GM21381 (cell line): ENCODE measurements at regions not wholly inside any gene's neighbourhood (a gene's known extent, or its start where the extent isn't known, plus 50 kb on each side); places are given as distances from the start of the nearest gene placed in this dataset.

Experiments used
- ATAC-seq: cut with Tn5 transposase; IDR thresholded peaks from one replicate; pipeline ENCODE4 v1.9.1; 2021; ENCODE audit warnings: mild to moderate bottlenecking, moderate library complexity; ENCODE audit not compliant: unreplicated experiment

DNA sequence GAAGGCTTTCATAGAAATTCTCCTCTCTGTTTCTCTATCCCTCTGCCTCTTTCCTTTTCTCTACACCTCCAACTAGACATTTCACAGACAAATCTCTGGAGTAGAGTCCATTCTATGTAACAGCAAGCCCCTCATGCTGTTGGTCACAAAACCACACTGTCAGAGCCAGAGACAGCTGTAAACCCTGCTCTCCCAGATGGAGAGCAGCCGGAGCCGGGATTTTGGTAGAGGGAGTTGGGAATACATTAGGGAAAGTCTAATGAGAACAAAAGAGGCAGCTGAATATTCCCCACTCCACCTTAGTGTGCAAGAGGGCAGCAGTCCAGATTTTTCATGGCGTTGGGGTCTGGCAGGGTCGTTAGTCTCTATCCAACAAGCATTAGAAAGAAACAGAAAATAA, 68.3 kb upstream of the EDN1 start:
- no peak for ATAC-seq

DNA sequence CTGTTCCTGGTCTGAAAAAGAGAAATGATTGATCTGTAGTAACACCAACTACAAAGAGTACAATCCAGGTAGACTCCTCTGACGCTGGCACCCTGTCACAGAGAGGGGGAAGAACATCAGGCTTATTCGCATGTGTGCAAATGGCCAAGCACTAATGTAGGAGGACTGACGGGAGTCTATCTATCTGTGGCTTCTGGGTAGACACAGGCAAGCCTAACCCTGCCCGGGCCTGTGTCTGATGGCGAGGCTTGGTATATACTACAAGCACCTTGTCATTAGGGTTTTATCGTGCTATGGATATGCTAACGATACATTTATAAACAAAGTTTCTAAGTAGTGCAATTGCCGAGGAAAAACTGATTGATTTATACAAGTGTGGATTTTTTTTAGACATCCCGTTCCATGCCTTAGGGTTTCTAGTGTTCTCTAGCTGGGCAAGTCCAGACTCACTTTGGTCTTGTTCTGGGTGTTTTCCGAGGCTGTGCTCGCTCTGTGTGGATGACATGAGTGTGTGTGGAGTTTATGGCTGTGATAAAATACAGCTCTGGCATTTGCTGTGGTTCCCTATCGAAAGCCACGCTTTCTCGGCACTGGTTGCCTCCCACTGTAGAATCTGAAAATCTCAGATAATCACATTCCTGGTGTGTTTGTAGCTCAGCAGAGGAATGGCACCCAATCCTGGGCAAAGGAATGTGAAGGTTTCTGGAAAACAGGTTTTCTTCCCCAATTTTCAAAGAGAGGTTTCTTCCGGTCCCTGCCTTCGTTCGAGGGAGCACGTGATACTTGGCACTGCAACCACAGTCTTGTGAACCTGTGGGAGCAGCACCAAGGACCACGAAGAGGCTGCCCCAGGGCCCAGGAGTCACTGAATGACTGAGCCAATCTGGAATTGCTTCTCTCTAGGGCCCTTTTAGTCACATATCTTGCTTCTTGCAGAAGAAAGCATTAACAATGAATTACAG, 67.5 kb upstream of the EDN1 start:
- ATAC-seq: no peak

DNA sequence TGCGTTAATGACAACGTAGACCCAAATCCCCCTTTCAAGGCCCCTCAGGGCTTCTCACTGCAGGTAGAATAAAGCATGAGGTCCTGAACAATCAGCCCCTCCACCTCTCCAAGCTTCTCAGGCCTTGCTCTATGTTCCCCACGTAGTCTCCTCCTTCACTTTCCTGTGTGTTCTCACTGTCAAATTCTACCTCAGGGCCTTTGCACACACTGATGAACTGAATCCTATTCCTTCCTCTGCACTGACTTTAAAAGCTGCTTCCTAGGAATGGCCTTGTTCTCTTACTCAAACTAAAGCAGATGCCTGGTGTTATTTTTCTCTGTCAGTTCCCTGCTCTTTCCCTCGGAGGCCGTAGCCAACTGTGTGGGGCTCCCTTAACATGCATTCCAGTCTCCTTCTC, 66.8 kb upstream of the EDN1 start:
- no peak for ATAC-seq

DNA sequence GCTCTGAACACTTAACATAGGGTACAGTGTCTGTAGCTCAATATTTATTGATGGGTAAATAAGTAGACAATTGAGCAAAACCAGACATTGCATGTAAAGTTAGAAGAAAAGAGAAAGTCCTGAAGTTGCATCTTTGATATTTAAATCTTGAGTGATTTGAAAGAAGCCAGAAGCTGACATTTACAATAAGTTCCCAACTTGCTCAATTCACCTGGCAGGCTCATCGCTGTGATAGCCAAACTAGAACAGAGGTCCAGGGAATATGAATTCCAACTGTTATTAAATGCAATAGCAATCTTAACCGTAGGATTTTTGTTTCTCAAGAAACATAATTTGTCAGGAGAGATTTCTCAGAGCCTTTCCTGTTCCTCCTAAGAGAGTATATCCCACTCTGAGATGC, 65.9 kb upstream of the EDN1 start:
- ATAC-seq: no peak

DNA sequence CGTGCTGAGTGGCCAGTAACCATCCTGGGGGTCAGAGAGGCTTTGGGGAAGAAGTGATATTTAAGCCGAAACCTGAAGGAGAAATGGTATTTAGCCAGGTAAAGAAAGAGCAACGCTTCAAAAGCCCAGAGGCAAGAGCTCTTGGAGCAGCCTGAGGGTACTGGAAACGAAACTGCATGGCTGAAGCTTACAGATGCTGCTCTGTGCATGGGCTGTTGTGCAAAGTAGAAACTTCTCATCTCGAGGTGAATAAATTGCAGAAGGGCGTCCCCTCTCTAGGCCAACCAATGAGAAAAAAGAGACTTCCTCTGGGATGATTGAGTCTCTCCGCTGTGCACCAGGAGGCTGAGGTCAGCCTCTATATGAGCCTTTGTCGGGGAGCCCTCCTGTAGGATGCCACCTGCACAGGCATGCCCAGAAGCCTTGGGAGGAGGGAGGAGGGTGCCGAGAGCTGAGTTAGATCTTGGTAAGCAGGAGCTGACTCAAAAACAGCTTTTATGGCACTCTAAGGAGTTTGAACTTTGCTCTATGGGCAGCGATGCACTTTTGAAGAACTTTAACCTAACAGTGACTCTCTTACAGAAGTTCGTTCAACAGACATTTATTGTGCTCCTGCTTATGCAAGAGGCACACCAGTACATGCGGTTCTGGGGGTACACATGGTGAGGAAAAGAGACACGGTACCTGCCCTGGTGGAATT, 61.6 kb upstream of the EDN1 start:
- no peak for ATAC-seq

DNA sequence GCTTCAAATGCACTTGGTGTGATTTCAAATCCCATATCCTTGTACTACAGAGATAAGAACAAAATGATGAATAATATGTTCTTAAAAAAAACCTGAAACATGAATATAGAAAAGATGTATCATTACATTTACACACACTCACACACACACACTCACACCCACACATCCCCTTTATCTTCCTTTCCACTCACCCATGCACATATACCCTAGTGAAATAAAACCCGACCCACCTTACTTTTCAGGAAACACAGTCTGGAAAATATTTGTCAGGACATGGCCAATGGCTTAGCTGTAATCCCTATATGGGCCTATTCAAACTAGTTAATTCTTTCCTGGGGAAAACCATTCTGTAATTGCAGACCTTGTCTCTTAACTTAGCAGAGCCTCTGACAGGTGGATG, 60.8 kb upstream of the EDN1 start:
- no peak for ATAC-seq

DNA sequence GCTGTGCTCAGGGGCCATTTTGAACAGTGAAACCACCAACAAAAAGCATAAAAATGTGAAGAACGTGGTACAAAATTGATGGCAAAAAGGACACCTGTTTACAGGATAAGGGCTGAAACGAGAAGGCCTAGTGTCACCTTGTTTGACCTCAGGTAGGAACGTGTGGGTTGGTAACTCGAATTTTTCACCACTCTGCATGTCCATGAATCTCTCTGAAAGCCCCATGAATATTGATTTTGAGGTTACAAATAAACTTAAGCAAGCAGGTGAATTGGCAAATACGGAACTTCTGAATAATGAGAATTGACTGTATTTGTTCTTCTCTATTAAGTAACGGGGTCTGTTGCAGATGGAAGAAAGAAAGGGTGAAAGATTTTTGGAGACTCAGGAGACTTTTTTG, 59.6 kb upstream of the EDN1 start:
- ATAC-seq: no peak

DNA sequence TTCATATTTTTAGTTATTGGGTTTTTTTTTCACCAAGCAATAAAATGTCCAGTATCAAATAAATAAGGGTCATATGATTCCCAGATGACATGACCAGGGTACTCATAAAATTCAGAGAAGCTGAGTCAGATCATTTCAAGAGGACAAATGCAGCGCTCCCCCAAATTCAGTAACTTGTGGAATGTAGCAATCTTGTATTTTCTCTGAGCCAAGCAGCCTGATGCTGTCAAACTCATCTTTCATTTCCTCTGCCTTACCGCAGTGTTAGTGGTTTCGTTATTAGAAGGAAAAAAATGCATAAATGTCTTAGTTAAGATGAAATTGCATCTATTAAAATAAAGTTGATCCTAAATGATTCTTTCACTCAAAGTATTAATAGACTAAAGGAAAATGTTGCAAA, 57.8 kb upstream of the EDN1 start:
- ATAC-seq: peak; percentile 60

DNA sequence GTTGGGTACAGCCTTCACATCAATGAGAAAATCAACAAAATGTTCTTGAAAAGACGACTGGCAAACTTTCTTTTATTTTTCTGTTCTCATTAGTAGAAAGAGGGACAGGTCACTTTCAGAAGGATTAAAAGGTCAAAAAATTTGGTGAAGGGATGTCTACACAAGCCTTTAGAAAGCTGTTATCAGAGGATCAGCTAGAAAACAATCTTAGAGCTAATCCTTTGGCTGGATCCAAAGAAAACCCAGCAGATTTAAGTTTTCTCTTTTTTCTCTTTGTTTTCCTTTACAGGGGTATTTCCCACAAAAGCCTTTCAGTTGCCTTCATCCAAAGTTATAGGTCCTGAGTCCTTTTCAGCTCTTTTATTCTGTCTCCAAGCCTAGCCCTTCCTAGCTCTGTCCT, 57.3 kb upstream of the EDN1 start:
- ATAC-seq: no peak

DNA sequence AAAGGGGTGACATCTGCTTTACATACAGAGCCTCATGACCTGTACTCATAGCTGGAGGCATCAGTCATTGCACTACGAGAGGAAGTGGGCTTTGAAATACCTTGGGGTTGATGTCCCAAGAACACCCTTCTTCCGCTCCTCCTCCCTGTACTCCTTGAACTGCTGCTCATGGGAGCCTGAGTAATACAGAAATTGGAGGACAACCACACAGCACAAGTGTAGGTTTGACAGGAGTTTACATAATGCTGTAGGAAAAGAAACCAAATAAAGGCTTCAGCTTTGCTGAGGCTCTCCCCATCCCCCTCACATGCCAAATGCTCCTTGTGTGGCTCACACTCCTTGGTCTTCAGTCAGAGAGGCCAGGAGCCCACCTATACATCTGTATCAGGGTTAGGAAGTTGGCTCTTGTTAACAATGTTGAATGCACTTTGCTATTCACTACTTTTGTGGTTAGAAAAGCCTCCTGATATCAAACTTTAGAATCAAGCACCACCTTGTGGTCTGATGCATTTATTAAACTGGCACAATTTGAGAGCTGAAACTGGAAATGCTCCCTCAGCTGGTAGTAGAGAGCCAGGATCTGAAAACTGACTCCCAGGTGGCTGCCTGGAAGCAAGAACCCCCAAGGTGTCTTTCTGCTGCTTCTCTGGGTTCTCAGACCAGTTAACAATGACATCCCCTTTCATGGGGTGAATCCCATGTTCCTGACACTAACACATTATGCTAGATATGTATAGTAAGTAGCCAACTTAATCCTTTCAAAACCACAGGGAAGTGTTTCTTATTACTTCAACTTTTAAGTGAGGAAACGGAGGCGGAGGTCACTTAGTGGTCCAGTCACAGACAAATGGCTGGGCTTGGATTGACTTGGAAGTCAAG, 56.2 kb upstream of the EDN1 start:
- peak; percentile 61 for ATAC-seq

DNA sequence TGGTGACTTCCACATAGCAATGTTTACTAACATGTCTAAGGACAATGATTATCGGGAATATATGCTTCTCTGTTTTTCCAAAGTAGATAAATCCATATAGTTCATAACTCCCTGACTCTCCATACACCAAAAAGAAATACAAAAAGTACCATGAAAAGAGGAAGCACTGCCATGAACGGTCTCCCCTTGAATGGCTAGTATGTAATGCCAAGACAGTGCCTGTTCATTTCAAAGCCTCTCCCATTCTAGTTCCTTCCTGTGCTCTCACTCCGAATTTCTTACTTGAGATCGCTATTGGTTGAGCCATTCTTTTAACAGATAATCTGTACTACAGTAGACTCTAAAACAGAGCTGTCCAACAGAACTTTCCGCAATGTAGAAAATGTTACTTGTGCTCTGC, 54.8 kb upstream of the EDN1 start:
- no peak for ATAC-seq

DNA sequence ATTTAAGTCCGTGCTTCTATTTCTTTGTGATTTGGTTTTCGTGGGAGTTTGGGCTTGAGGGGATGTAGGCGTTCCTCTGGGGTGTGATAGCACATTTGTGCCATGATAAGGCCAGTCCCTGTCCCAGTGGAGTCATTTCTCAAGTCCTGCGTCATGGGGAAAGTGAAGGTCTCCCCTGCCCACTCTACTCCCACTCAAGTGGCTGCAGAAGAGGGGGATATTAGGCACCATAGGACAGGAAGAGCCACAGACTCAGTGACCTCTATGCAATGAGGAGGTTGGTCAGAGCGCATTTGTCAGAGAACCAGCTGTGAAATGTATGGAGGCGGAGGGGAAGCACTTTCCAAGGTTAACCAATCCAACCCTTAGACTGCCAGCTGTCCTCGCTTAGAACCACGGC, 51.9 kb upstream of the EDN1 start:
- ATAC-seq: no peak
